ACC112 (cell line): ENCODE measurements at regions not wholly inside any gene's neighbourhood (a gene's known extent, or its start where the extent isn't known, plus 50 kb on each side); places are given as distances from the start of the nearest gene placed in this dataset.

ENCODE experiments used
- H2AFZ ChIP-seq: fragments of 200-600 bp; sonication (generic); one replicate; pipeline ENCODE4 v1.6.0; 2017; ENCODE audit warnings: antibody characterized with exemption, low read length; ENCODE audit not compliant: unreplicated experiment
- H3K27ac ChIP-seq: fragments of 200-600 bp; sonication (generic); 2 replicates; pipeline ENCODE4 v1.5.1; 2014; ENCODE audit warnings: low read depth, mild to moderate bottlenecking, antibody characterized with exemption, low read length, moderate library complexity
- H3K27me3 ChIP-seq: fragments of 200-600 bp; sonication (generic); 2 replicates; pipeline ENCODE4 v1.6.1; 2014; ENCODE audit warnings: mild to moderate bottlenecking, antibody characterized with exemption, low read length, moderate library complexity, mixed read lengths; ENCODE audit not compliant: insufficient read depth
- H3K36me3 ChIP-seq: fragments of 200-600 bp; sonication (generic); 2 replicates; pipeline ENCODE4 v1.6.1; 2016; ENCODE audit warnings: mild to moderate bottlenecking, antibody characterized with exemption, low read length, moderate library complexity, mixed read lengths; ENCODE audit not compliant: insufficient read depth
- H3K4me1 ChIP-seq: fragments of 200-600 bp; sonication (generic); one replicate; pipeline ENCODE4 v1.6.1; 2016; ENCODE audit warnings: low read length, mixed read lengths; ENCODE audit not compliant: insufficient read depth, unreplicated experiment, control insufficient read depth
- H3K4me3 ChIP-seq: fragments of 200-600 bp; sonication (generic); 2 replicates; pipeline ENCODE4 v1.5.1; 2014; ENCODE audit warnings: mild to moderate bottlenecking, low read depth, low read length
- H3K79me2 ChIP-seq: fragments of 200-600 bp; sonication (generic); one replicate; pipeline ENCODE4 v1.6.0; 2016; ENCODE audit warnings: low read length; ENCODE audit not compliant: control insufficient read depth, unreplicated experiment, insufficient read depth

GRCh38 chr11:97143463-97143862, 753.6 kb downstream of the JRKL start:
- Histone ChIP-seq H3K27ac (no peak overlapping the region), H3K4me1 (no peaks in the 10 kb centered on the region), H2AFZ (no peak overlapping the region), H3K27me3 (no peaks in the 10 kb centered on the region), H3K79me2 (no peaks in the 10 kb centered on the region), H3K4me3 (no peak overlapping the region), H3K36me3 (no peaks in the 10 kb centered on the region)

DNA sequence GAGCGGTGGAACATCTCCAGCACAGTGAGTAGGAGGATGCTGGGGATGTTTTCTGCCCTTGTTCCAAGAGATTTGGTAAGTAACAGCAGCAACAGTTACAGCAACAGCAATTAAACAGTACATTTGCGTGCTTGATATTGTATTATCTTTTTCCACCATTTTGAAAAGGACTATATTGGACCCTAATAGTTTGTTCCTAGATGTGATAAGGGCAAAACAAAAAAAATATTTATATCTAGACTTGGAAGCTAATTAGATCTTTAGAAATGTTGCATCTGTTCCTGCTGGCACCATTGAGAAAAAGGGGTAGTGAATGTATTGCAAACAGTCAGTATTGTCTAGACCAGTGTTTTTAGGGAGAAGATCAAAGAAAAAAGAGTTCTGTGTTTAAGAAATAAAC, 759.9 kb downstream of the JRKL start:
- H3K79me2 ChIP-seq = no peaks in the 10 kb centered on the region
- no peaks in the 10 kb centered on the region for H3K27me3 ChIP-seq
- no peaks in the 10 kb centered on the region for H3K4me1 ChIP-seq
- no peak overlapping the region for H3K27ac ChIP-seq
- H2AFZ ChIP-seq = no peak overlapping the region
- H3K4me3 ChIP-seq = no peak overlapping the region
- no peaks in the 10 kb centered on the region for H3K36me3 ChIP-seq

- Histone ChIP-seq H2AFZ (no peak overlapping the region), H3K27ac (no peak overlapping the region), H3K79me2 (no peaks in the 10 kb centered on the region), H3K36me3 (no peaks in the 10 kb centered on the region), H3K4me3 (no peak overlapping the region), H3K4me1 (no peaks in the 10 kb centered on the region), H3K27me3 (no peaks in the 10 kb centered on the region)
Measured at GRCh38 chr11:97157221-97157740, 767.5 kb downstream of the JRKL start.

DNA sequence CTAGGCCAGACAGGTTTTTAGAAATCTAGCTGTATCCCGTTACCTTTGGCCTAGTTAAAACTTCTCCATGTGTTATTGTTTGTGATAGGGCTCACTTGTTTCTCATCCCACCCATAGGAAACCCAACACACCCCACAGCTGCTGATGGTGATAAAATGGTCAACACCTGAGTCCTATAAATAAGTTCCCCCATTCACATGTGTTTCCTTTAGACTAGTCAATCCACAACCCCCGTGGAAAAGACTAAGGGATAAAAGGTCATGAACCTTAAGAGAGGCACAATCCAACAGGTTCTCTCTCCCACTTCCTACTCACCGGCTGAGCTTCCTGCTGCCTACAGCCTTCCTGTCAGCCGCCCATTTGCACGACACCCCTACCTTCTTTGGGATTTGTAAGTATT, 768.4 kb downstream of the JRKL start:
- Histone ChIP-seq H3K36me3 (no peaks in the 10 kb centered on the region), H2AFZ (no peak overlapping the region), H3K27ac (no peak overlapping the region)

DNA sequence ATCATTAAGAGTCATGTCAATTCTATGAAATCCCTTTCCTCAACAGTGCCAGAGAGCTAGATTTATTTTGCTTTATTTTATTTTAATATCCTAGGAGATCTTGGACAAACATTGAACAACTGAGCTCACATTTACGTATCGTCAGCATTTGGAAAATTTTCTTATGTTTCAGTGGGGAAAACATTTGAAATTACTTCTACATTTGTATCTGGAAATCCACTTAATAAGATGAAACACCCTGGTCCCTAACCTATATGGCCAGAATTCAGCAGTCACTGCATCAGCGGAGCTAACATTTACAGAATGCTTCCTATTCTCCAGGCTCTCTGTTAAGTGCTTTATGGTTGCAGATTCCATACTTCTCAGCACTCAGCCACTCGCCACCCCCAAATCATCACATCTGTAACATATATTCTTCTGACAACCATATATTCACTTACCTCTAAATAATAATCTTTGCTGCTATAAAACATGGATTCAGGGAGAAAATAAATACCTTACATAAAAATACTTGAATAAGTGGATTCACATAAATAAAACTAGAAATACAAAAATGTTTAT, 773.9 kb downstream of the JRKL start:
- H3K27me3 ChIP-seq = no peaks in the 10 kb centered on the region
- no peak overlapping the region for H3K27ac ChIP-seq
- H3K79me2 ChIP-seq = no peaks in the 10 kb centered on the region
- H3K4me1 ChIP-seq = no peaks in the 10 kb centered on the region
- H3K4me3 ChIP-seq = no peak overlapping the region
- H2AFZ ChIP-seq = no peak overlapping the region
- no peaks in the 10 kb centered on the region for H3K36me3 ChIP-seq

More for the DNA sequence above, 768.4 kb downstream of the JRKL start:
- Histone ChIP-seq H3K79me2 (no peaks in the 10 kb centered on the region), H3K27me3 (no peaks in the 10 kb centered on the region), H3K4me1 (no peaks in the 10 kb centered on the region), H3K4me3 (no peak overlapping the region)

DNA sequence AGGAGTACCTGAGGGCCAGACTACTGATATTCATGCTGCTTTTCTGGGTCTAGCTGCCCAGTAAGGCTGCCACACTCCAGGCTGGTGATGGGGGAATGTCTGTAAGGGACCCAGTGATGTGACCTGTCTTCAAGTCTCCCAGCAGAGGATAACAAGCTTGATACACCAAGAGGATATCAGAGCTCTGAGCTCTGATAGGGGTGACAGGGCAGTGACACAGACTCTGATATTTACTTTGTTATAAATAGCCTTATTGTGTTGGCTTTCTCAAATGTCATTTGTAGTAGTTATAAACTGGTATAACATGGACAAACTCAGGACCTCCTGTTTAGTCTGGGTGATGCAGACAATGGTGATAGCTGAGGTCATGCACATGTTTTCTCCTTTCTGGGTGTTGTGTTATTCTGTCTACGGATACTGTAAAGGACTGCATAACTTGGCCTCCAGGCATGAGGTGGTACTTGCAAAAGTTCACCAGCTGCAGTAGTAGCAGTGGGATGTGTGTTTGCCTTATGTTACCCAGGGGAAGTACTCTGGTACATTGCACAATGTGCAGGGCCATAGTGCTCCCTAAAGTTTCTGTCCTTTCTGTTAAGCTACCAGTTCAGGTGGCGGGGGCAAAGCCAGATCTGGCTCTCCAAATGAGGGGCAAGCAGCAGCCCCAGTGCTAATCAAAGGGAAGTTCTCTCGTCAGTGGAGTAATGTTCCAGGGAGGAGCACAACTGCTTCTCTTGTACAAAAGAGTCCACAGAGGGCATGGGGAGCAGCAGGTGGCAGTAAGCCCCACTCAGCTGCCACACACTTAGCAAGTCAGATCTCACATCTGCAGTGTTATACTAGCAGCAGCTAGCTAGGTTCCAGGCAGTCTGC, 812.2 kb downstream of the JRKL start:
- H3K4me1 ChIP-seq = no peaks in the 10 kb centered on the region
- H2AFZ ChIP-seq = no peak overlapping the region
- H3K36me3 ChIP-seq = no peaks in the 10 kb centered on the region
- no peaks in the 10 kb centered on the region for H3K79me2 ChIP-seq
- H3K27ac ChIP-seq = no peak overlapping the region
- no peaks in the 10 kb centered on the region for H3K27me3 ChIP-seq
- H3K4me3 ChIP-seq = no peak overlapping the region

DNA sequence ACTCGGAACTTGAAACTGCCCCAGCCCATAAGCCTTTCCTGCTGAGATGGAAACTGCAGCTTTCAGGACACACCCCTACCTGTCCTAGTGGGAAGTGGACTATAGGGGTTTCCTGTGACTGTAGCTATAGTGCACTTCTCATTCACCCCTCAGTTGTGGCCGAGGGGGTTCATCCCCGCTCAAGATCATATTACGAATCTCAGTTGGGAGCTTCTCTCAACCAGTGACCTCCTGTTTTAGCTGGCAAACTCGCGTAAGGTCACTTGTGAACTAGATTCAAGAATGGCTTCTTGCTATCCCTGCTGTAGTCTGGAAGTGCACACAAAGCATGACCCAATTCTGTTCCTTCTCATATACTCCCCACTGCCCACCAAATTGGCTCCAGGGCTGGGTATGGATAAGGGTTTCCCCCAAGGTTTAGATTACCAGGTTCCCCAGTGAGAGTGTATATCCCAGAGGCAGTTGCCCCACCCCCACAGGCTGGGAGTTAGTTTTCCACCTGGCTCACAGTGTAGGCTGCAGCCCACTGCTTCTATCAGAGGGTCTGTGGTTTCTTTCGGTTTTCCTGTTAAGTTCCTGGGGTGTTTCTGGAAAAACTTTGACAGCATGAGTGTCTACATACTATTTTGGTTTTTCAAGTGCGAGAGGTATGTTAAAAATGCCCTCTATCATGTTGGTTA, 812.9 kb downstream of the JRKL start:
- H3K4me3 ChIP-seq = no peak overlapping the region
- no peaks in the 10 kb centered on the region for H3K36me3 ChIP-seq
- H3K27me3 ChIP-seq = no peaks in the 10 kb centered on the region
- no peaks in the 10 kb centered on the region for H3K4me1 ChIP-seq
- no peak overlapping the region for H2AFZ ChIP-seq
- H3K79me2 ChIP-seq = no peaks in the 10 kb centered on the region
- H3K27ac ChIP-seq = no peak overlapping the region

DNA sequence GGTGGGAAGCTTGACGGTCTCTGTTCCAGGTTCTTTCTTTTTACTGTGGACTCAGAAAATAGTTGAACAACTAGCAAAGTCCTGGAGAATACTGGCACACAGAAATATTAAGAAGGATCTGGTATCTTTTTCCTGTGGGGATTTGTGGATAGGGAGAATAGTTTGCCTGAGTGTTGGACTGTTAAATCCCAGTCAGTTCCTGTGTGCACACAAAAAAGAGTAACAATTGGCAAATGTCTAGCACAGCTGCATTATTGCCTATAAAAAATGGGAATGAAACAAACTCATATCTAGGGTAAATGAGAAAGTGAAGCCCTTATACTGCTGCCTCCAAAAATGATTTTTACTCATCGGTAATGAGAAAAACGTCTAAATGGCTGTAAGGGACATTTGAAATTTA, 828.2 kb downstream of the JRKL start:
- no peak overlapping the region for H2AFZ ChIP-seq
- no peaks in the 10 kb centered on the region for H3K4me1 ChIP-seq
- no peak overlapping the region for H3K4me3 ChIP-seq
- no peak overlapping the region for H3K27ac ChIP-seq
- no peaks in the 10 kb centered on the region for H3K36me3 ChIP-seq
- H3K27me3 ChIP-seq = no peaks in the 10 kb centered on the region
- no peaks in the 10 kb centered on the region for H3K79me2 ChIP-seq

GRCh38 chr11:97223647-97224046, 833.8 kb downstream of the JRKL start:
- no peaks in the 10 kb centered on the region for H3K79me2 ChIP-seq
- no peak overlapping the region for H2AFZ ChIP-seq
- no peaks in the 10 kb centered on the region for H3K36me3 ChIP-seq
- no peak overlapping the region for H3K4me3 ChIP-seq
- H3K4me1 ChIP-seq = no peaks in the 10 kb centered on the region
- no peak overlapping the region for H3K27ac ChIP-seq
- no peaks in the 10 kb centered on the region for H3K27me3 ChIP-seq

GRCh38 chr11:97224396-97224795, 834.6 kb downstream of the JRKL start:
- no peaks in the 10 kb centered on the region for H3K4me1 ChIP-seq
- H2AFZ ChIP-seq = no peak overlapping the region
- H3K36me3 ChIP-seq = no peaks in the 10 kb centered on the region
- H3K27me3 ChIP-seq = no peaks in the 10 kb centered on the region
- no peaks in the 10 kb centered on the region for H3K79me2 ChIP-seq
- no peak overlapping the region for H3K4me3 ChIP-seq
- no peak overlapping the region for H3K27ac ChIP-seq
